ENCODE measurements at regions not wholly inside any gene's neighbourhood (a gene's known extent, or its start where the extent isn't known, plus 50 kb on each side); places are given as distances from the start of the nearest gene placed in this dataset.

- no peak for TF ChIP-seq POLR2A (IDR thresholded peaks at IDR 0.05; ENCODE audit: borderline replicate concordance, extremely low read depth, insufficient read depth, insufficient read length)
- TF ChIP-seq, protein P1, sequence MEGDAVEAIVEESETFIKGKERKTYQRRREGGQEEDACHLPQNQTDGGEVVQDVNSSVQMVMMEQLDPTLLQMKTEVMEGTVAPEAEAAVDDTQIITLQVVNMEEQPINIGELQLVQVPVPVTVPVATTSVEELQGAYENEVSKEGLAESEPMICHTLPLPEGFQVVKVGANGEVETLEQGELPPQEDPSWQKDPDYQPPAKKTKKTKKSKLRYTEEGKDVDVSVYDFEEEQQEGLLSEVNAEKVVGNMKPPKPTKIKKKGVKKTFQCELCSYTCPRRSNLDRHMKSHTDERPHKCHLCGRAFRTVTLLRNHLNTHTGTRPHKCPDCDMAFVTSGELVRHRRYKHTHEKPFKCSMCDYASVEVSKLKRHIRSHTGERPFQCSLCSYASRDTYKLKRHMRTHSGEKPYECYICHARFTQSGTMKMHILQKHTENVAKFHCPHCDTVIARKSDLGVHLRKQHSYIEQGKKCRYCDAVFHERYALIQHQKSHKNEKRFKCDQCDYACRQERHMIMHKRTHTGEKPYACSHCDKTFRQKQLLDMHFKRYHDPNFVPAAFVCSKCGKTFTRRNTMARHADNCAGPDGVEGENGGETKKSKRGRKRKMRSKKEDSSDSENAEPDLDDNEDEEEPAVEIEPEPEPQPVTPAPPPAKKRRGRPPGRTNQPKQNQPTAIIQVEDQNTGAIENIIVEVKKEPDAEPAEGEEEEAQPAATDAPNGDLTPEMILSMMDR (IDR thresholded peaks at IDR 0.05 in 2 of 3, conservative IDR thresholded peaks at IDR 0.05 in 1 of 3; ENCODE audit: borderline replicate concordance in 1 of 3, insufficient read depth in 1 of 3, low read depth in 2 of 3, low read length in 2 of 3), result no peak
- TF ChIP-seq EGR1 (IDR thresholded peaks at IDR 0.05; ENCODE audit: low read depth), result no peak
- TF ChIP-seq, protein P2, sequence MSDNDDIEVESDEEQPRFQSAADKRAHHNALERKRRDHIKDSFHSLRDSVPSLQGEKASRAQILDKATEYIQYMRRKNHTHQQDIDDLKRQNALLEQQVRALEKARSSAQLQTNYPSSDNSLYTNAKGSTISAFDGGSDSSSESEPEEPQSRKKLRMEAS (IDR thresholded peaks at IDR 0.05), result no peak
- TF ChIP-seq ZBTB33 (IDR thresholded peaks at IDR 0.05; ENCODE audit: extremely low read depth, insufficient replicate concordance, low read length), result no peak
- TF ChIP-seq, protein P3, sequence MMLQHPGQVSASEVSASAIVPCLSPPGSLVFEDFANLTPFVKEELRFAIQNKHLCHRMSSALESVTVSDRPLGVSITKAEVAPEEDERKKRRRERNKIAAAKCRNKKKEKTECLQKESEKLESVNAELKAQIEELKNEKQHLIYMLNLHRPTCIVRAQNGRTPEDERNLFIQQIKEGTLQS (IDR thresholded peaks at IDR 0.05), result no peak
- TF ChIP-seq ZFX (IDR thresholded peaks at IDR 0.05), result no peak
- TF ChIP-seq CBX3 (IDR thresholded peaks at IDR 0.05; ENCODE audit: low read depth), result no peak
Measured at GRCh38 chr6:33947047-33947446, 143.2 kb upstream of the MLN start.

Measured in HCT116 (cell line).